Fibroblast of the aortic adventitia (primary cell): ENCODE measurements at regions not wholly inside any gene's neighbourhood (a gene's known extent, or its start where the extent isn't known, plus 50 kb on each side); places are given as distances from the start of the nearest gene placed in this dataset.

ENCODE experiments used
- DNase-seq: peaks from one replicate; pipeline ENCODE4 v3.0.0-alpha.2; 2010; ENCODE audit warnings: low read depth
- H3K4me3 ChIP-seq: 2 replicates; pipeline ENCODE4 v1.5.1; 2011; ENCODE audit warnings: low read depth, mild to moderate bottlenecking, control low read depth, low read length, moderate library complexity
- CTCF ChIP-seq: IDR thresholded peaks from 2 replicates; pipeline ENCODE4 v1.5.1; 2011; ENCODE audit warnings: mild to moderate bottlenecking, low read length, control low read depth, inconsistent platforms; ENCODE audit not compliant: insufficient read depth

GRCh38 chr6:109299776-109300564, 82.3 kb downstream of the CD164 start:
- no peak for TF ChIP-seq CTCF
- no peak overlapping the region for H3K4me3 ChIP-seq
- DNase-seq: no peak

GRCh38 chr6:109299265-109299607, 83.0 kb downstream of the CD164 start:
- no peak for DNase-seq
- no peak overlapping the region for H3K4me3 ChIP-seq
- no peak for TF ChIP-seq CTCF

- H3K4me3 ChIP-seq: no peak overlapping the region
- DNase-seq: no peak
- no peak for TF ChIP-seq CTCF
Measured at GRCh38 chr6:109298605-109299264, 83.5 kb downstream of the CD164 start.

GRCh38 chr6:109297406-109298110, 84.7 kb downstream of the CD164 start:
- H3K4me3 ChIP-seq: no peak overlapping the region
- TF ChIP-seq CTCF: no peak
- DNase-seq: no peak

GRCh38 chr6:109296971-109297372, 85.3 kb downstream of the CD164 start:
- no peak overlapping the region for H3K4me3 ChIP-seq
- no peak for DNase-seq
- no peak for TF ChIP-seq CTCF

- TF ChIP-seq CTCF: no peak
- DNase-seq: no peak
- no peak overlapping the region for H3K4me3 ChIP-seq
Measured at GRCh38 chr6:109296452-109296851, 85.8 kb downstream of the CD164 start.
